HepG2 (cell line): ENCODE measurements at regions not wholly inside any gene's neighbourhood (a gene's known extent, or its start where the extent isn't known, plus 50 kb on each side); places are given as distances from the start of the nearest gene placed in this dataset.

Source experiments
- ATAC-seq: fragments of 200-7000 bp; cut with Tn5 transposase; 3 replicates; pipeline ENCODE4 v1.9.1; 2020; ENCODE audit warnings: mild to moderate bottlenecking, moderate library complexity
- BruUV-seq: library from RNA; stranded (reverse); fragments of 400-500 nt; replicated peaks from 2 replicates; lab custom pipeline; 2021; lab: Mats Ljungman, UMichigan
- CTCF ChIA-PET: fragments of 300-600 bp; formaldehyde crosslinking; extraction: SDS; loops from one replicate; lab custom pipeline; 2021; ENCODE audit warnings: low total read pairs, inconsistent platforms, low intra/inter-chr PET ratio; lab: Yijun Ruan, JAX
- POLR2A ChIA-PET: fragments of 350-600 bp; sonication (Branson Sonifier 250); formaldehyde crosslinking; loops from one replicate; lab custom pipeline; 2020; ENCODE audit warnings: antibody characterized with exemption, inconsistent platforms; lab: Yijun Ruan, JAX
- DNase-seq: peaks from one replicate; pipeline ENCODE4 v3.0.0-alpha.2; 2015; ENCODE audit warnings: low spot score
- FAIRE-seq: peaks from 3 replicates; lab custom pipeline; 2011; peaks lifted over from hg19 to GRCh38; lab: Jason Lieb, UNC
- H2AFZ ChIP-seq: one replicate; pipeline ENCODE4 v1.6.1; 2011; ENCODE audit warnings: low read length, inconsistent platforms
- H3K27ac ChIP-seq: fragments of 300-600 bp; 3 replicates; pipeline ENCODE4 v1.8.0; 2011; ENCODE audit warnings: mixed run types, mild to moderate bottlenecking, mixed read lengths, low read length, inconsistent platforms; ENCODE audit not compliant: insufficient read depth; ENCODE audit errors: extremely low read length
- H3K27me3 ChIP-seq, 2 experiments: fragments of 200-600 bp in 1 of 2; 2 replicates in 1 of 2; 3 replicates in 1 of 2; pipeline versions ENCODE4 v1.6.0 to v1.8.0; 2011; ENCODE audit warnings: low read length in 2 of 2, mild to moderate bottlenecking in 2 of 2, moderate library complexity in 2 of 2, inconsistent platforms in 1 of 2; ENCODE audit not compliant: insufficient read depth in 2 of 2, control insufficient read depth in 1 of 2
- H3K36me3 ChIP-seq, 2 experiments: fragments of 200-600 bp in 1 of 2; replicated peaks in 1 of 2; 2 replicates in 1 of 2; 3 replicates in 1 of 2; pipeline versions ENCODE4 v1.5.1 to v1.8.0; 2011; ENCODE audit warnings: low read length in 2 of 2, inconsistent platforms in 1 of 2; ENCODE audit not compliant: insufficient read depth in 2 of 2, control insufficient read depth in 1 of 2
- H3K4me1 ChIP-seq: 2 replicates; pipeline ENCODE4 v1.5.1; 2012; ENCODE audit warnings: low read length, inconsistent platforms; ENCODE audit not compliant: insufficient read depth
- H3K4me2 ChIP-seq: 2 replicates; pipeline ENCODE4 v1.6.0; 2011; ENCODE audit warnings: low read depth, low read length, inconsistent platforms
- H3K4me3 ChIP-seq, 3 experiments: fragments of 200-600 bp in 1 of 3; sonication (generic), shearing (Covaris generic) in 1 of 3; replicated peaks in 1 of 3; 2 replicates each; pipeline ENCODE4 v1.5.1; 2011 to 2016; ENCODE audit warnings: low read length in 3 of 3, inconsistent platforms in 2 of 3, low read depth in 2 of 3, mild to moderate bottlenecking in 2 of 3, control low read depth in 1 of 3, mixed read lengths in 1 of 3; ENCODE audit not compliant: insufficient read depth in 1 of 3
- H3K79me2 ChIP-seq: one replicate; pipeline ENCODE4 v1.6.1; 2011; ENCODE audit warnings: low read length, inconsistent platforms; ENCODE audit not compliant: insufficient read depth
- H3K9ac ChIP-seq: 2 replicates; pipeline ENCODE4 v1.6.0; 2011; ENCODE audit warnings: mild to moderate bottlenecking, low read depth, low read length, inconsistent platforms; ENCODE audit not compliant: insufficient read depth
- H3K9me3 ChIP-seq: 2 replicates; pipeline ENCODE4 v1.5.1; 2012; ENCODE audit warnings: mild to moderate bottlenecking, low read length
- H4K20me1 ChIP-seq: 2 replicates; pipeline ENCODE4 v1.6.0; 2011; ENCODE audit warnings: inconsistent platforms, mild to moderate bottlenecking, low read length, moderate library complexity; ENCODE audit not compliant: insufficient read depth
- ATF7 ChIP-seq, 2 experiments: fragments of 450-650 bp in 1 of 2; sonication (generic) in 1 of 2; formaldehyde crosslinking in 1 of 2; IDR thresholded peaks; 2 replicates each; pipeline versions ENCODE4 v1.4.0 to v1.6.1; 2016 to 2020; ENCODE audit warnings: antibody characterized with exemption in 1 of 2, mild to moderate bottlenecking in 1 of 2, missing genetic modification reagents in 1 of 2
- ESRRA ChIP-seq: sonication (generic); formaldehyde crosslinking; IDR thresholded peaks from 2 replicates; pipeline ENCODE4 v1.5.1; 2020; ENCODE audit warnings: mild to moderate bottlenecking, low read depth, missing genetic modification reagents
- NR3C1 ChIP-seq: sonication (generic); formaldehyde crosslinking; IDR thresholded peaks from 2 replicates; pipeline ENCODE4 v1.4.0; 2020; ENCODE audit warnings: missing genetic modification reagents
- RARG ChIP-seq: sonication (generic); formaldehyde crosslinking; IDR thresholded peaks from 2 replicates; pipeline ENCODE4 v1.4.0; 2020; ENCODE audit warnings: low read depth, mild to moderate bottlenecking, missing genetic modification reagents
- TRIM24 ChIP-seq: sonication (generic); formaldehyde crosslinking; IDR thresholded peaks from 2 replicates; pipeline ENCODE4 v1.8.0; 2022; ENCODE audit warnings: mild to moderate bottlenecking, missing genetic modification reagents
- WIZ ChIP-seq: sonication (generic); formaldehyde crosslinking; IDR thresholded peaks from 2 replicates; pipeline ENCODE4 v1.5.1; 2020; ENCODE audit warnings: mild to moderate bottlenecking, missing genetic modification reagents
- ZNF558 ChIP-seq: sonication (generic); formaldehyde crosslinking; IDR thresholded peaks from 2 replicates; pipeline ENCODE4 v1.9.0; 2022; ENCODE audit warnings: mild to moderate bottlenecking, missing genetic modification reagents, borderline replicate concordance
- ZNF563 ChIP-seq: sonication (generic); formaldehyde crosslinking; IDR thresholded peaks from 2 replicates; pipeline ENCODE4 v1.8.0; 2022; ENCODE audit warnings: mild to moderate bottlenecking, moderate library complexity, missing genetic modification reagents
- ZNF589 ChIP-seq: sonication (generic); formaldehyde crosslinking; conservative IDR thresholded peaks from 2 replicates; pipeline ENCODE4 v1.8.0; 2022; ENCODE audit warnings: mild to moderate bottlenecking, moderate library complexity, missing genetic modification reagents
- ZNF850 ChIP-seq: sonication (generic); formaldehyde crosslinking; conservative IDR thresholded peaks from 2 replicates; pipeline ENCODE4 v1.9.0; 2021; ENCODE audit warnings: mild to moderate bottlenecking, missing genetic modification reagents
- WGBS: methylation state at CpG from one replicate; pipeline ENCODE4 v1.1.6; 2017; ENCODE audit warnings: low lambda C conversion rate; 5-methylcytosine and 5-hydroxymethylcytosine counted together
- in situ Hi-C: cut with HindIII; loops from 2 replicates; pipeline ENCODE4 v1.10.0; 2017; ENCODE audit warnings: low pct_unique_long_range_greater_than_20kb; ENCODE audit not compliant: extremely low pct_ligation_motif_present
- intact Hi-C: fragments of 100-400 bp; cut with micrococcal nuclease; formaldehyde crosslinking; loops from one replicate; pipeline ENCODE4 v1.10.0; 2022; ENCODE audit not compliant: unreplicated experiment

DNA sequence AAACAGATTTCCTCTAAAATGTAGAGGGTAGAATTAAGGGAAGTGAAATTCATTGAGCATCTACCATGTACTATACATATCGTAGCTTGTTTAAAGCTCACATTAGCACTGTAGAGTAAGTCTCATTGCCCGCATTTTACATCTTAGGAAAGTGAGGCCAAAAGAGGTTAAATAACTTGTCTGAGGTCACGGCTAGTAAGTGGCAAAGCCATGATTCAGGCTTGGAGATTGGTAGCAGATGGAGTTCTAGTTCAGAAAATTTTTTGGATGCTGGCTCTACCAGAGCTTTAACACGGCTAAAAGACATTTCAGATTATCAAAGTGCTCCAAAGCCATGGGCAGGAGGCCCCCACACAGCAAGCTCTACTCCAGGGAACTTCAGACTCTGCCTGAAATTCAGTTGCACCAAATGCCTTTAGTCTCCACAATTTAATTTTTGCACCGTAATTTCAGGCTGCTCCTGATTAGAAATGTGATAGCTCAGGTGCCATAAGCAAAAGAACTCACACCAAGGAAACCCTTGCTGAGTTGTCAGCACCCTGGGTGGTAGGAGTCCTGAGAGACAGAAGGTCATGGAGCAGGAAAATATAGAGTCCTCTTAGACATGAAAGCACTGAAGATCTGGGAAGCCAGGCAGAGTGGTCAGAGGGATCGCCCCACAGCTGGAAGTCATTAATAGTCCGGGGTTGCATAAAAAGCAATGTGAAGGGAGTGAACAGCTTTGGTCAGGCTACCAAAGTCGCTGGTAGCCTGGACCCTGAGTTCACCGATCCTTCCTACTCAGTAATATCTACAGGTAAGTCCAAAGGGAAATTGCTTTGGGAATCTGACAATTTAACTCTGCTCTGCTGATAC, 55.2 kb upstream of the ASIP start:
- no peaks in the 10 kb centered on the region for H3K79me2 ChIP-seq
- in situ Hi-C loops (no loop called here), intact Hi-C loops (no loop called here)
- no peak for DNase-seq
- no peak overlapping the region for H3K4me2 ChIP-seq
- H4K20me1 ChIP-seq = no peaks in the 10 kb centered on the region
- WGBS = 23% methylated on average over 9 of the region's 9 CpGs
- H3K27me3 ChIP-seq = peaks cover 3 to 37% of the 10 kb centered on the region in 2 experiments; a peak in 4 of 5 replicates
- no peak overlapping the region for H2AFZ ChIP-seq
- H3K4me1 ChIP-seq = peaks cover 12% of the 10 kb centered on the region
- ChIA-PET POLR2A (no interaction called here), CTCF (no interaction called here)
- BruUV-seq = no TSS peak
- no peaks in the 10 kb centered on the region for H3K36me3 ChIP-seq
- no peak for FAIRE-seq
- H3K4me3 ChIP-seq = no peak overlapping the region
- no peak overlapping the region for H3K9ac ChIP-seq
- no peak for TF ChIP-seq ZNF558 (CRISPR knock-in tag)
- TF ChIP-seq ZNF850 (CRISPR knock-in tag) = no peak
- no peak for TF ChIP-seq ESRRA (CRISPR knock-in tag)
- no peak for TF ChIP-seq ZNF563 (CRISPR knock-in tag)
- no peak for TF ChIP-seq ATF7 (IDR thresholded peaks at IDR 0.05)
- TF ChIP-seq ATF7 (CRISPR knock-in tag; IDR thresholded peaks at IDR 0.05) = no peak
- no peak for TF ChIP-seq WIZ
- TF ChIP-seq TRIM24 (CRISPR knock-in tag) = no peak
- TF ChIP-seq ZNF589 (CRISPR knock-in tag) = no peak
- TF ChIP-seq RARG (CRISPR knock-in tag) = no peak
- no peak for TF ChIP-seq NR3C1
- no peaks in the 10 kb centered on the region for H3K9me3 ChIP-seq
- ATAC-seq = no peak
- no peak overlapping the region for H3K27ac ChIP-seq
